AG04450 (cell line): ENCODE measurements at regions not wholly inside any gene's neighbourhood (a gene's known extent, or its start where the extent isn't known, plus 50 kb on each side); places are given as distances from the start of the nearest gene placed in this dataset.

Experiments used
- CTCF ChIA-PET: fragments of 300-600, 350-600 bp; formaldehyde crosslinking; extraction: SDS; loops from one replicate; lab custom pipeline; 2022; ENCODE audit warnings: antibody characterized with exemption, inconsistent platforms; lab: Charles Lee
- POLR2A ChIA-PET: fragments of 350-600 bp; formaldehyde crosslinking; extraction: SDS; loops from one replicate; lab custom pipeline; 2021; ENCODE audit warnings: antibody characterized with exemption, inconsistent platforms; lab: Yijun Ruan, JAX
- DNase-seq: peaks from one replicate; pipeline ENCODE4 v3.0.0-alpha.2; 2011; ENCODE audit warnings: low read depth, low spot score
- H3K27ac ChIP-seq: one replicate; pipeline ENCODE4 v1.5.1; 2012; ENCODE audit warnings: low read depth, low read length, control low read depth
- H3K27me3 ChIP-seq: one replicate; pipeline ENCODE4 v1.6.0; 2012; ENCODE audit warnings: low read length; ENCODE audit not compliant: control insufficient read depth, insufficient read depth
- H3K4me3 ChIP-seq: 2 replicates; pipeline ENCODE4 v1.5.1; 2011; ENCODE audit warnings: mild to moderate bottlenecking, low read depth, low read length, control low read depth
- H3K9me3 ChIP-seq: 2 replicates; pipeline ENCODE4 v1.5.1; 2012; ENCODE audit warnings: low read length; ENCODE audit not compliant: control insufficient read depth, insufficient read depth
- TF ChIP-seq, protein P1 (sequence below): IDR thresholded peaks from 2 replicates; pipeline ENCODE4 v1.5.1; 2011; ENCODE audit warnings: low read depth, low read length, control low read depth, inconsistent platforms

DNA sequence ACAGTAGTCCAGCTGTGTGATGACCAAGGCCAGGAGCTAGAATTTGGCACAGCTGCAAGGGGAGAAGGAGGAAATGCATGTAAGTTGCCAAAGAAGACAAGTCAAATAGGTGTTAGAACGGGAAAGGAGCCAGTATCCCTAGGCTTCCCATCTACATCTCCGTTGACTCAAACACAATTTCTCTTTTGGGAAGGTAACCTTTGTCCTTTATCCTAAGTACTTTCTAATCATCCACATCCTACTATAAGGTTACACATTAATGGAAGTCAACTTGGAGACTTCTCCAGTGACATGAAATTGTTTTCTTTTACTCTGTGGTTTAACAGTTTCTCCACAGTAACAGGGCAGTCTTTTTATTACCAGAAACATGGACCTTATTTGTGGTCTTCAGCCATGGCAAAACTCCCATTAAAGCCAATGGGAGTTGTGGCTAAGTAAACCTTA is 620.0 kb downstream of the ANKRD50 start:
- TF ChIP-seq, protein P1, sequence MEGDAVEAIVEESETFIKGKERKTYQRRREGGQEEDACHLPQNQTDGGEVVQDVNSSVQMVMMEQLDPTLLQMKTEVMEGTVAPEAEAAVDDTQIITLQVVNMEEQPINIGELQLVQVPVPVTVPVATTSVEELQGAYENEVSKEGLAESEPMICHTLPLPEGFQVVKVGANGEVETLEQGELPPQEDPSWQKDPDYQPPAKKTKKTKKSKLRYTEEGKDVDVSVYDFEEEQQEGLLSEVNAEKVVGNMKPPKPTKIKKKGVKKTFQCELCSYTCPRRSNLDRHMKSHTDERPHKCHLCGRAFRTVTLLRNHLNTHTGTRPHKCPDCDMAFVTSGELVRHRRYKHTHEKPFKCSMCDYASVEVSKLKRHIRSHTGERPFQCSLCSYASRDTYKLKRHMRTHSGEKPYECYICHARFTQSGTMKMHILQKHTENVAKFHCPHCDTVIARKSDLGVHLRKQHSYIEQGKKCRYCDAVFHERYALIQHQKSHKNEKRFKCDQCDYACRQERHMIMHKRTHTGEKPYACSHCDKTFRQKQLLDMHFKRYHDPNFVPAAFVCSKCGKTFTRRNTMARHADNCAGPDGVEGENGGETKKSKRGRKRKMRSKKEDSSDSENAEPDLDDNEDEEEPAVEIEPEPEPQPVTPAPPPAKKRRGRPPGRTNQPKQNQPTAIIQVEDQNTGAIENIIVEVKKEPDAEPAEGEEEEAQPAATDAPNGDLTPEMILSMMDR: no peak
- ChIA-PET CTCF (no interaction called here), POLR2A (no interaction called here)
- no peak for DNase-seq
- Histone ChIP-seq H3K27ac (no peak overlapping the region), H3K9me3 (no peaks in the 10 kb centered on the region), H3K27me3 (no peaks in the 10 kb centered on the region), H3K4me3 (no peak overlapping the region)

DNA sequence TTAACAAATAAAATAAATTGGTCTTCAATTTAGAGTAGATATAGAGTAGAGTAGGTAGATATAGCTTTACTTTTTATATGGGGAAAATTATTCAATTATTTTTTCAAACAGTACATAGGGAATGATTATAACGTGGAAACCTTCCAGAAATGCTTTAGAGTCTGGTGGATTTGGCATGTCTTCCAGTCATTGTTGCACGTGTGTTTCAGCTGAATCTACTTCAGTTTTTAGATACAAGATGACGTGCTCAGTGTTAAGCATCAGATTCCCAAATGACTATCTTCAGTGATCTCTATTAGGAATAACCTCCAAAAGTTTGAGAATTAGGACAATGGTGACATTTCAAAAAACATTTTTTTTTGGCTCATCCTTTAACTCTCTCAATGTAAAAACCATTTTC is 616.9 kb downstream of the ANKRD50 start:
- CTCF ChIA-PET: no interaction called here
- no peak for DNase-seq
- TF ChIP-seq, protein P1: no peak
- Histone ChIP-seq H3K27me3 (no peaks in the 10 kb centered on the region), H3K27ac (no peak overlapping the region), H3K4me3 (no peak overlapping the region), H3K9me3 (no peaks in the 10 kb centered on the region)
- POLR2A ChIA-PET: no interaction called here

DNA sequence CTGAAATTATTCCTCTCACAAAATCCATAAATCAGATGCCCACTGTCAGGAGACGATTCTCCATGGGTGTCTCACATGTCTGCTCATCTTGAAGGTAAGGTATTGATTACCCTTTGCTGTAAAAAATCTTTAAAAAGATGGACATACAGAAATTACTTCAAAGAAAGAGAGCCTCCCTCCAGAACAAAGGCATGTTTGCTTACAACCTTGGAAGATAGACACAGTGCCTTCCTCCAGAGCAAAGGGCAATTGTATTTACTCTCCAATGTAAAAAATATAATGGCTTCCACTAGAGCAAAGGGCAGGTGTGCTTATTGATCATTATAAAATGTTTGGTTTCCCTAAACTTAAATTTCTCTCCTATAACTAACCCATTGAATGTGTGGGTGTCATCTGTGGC is 616.2 kb downstream of the ANKRD50 start:
- ChIA-PET POLR2A (no interaction called here), CTCF (no interaction called here)
- no peaks in the 10 kb centered on the region for H3K9me3 ChIP-seq

DNA sequence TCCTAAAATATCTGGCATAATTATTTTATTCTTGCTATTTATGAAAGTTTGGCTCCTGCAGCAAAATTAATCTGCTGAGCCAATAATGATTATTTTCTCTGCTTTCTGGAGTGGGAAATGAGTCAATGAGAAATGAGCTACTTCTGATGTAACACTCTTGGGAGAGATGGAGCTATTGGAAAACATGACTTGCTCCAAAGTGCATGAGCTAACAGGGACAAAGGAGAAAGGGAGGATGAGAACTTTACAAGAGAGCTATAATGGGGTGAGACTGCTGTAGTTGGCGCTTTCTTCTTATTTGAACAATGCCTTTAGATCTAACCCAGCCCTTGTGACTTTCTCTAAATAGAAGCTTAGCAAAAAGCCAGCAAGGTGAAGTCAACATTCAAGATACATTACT is 615.1 kb downstream of the ANKRD50 start:
- no peak overlapping the region for H3K4me3 ChIP-seq
- no peak for DNase-seq
- no peaks in the 10 kb centered on the region for H3K9me3 ChIP-seq
- no peak overlapping the region for H3K27ac ChIP-seq
- no peaks in the 10 kb centered on the region for H3K27me3 ChIP-seq
- CTCF ChIA-PET: interaction anchor here (0.8 kb wide), 1 partner anchor 11 kb away, joined by 3 read pairs; no protein-coding TSS in a partner anchor
- TF ChIP-seq, protein P1: no peak
- POLR2A ChIA-PET: no interaction called here

More for the DNA sequence above, 616.2 kb downstream of the ANKRD50 start:
- Histone ChIP-seq H3K4me3 (no peak overlapping the region), H3K27ac (no peak overlapping the region), H3K27me3 (no peaks in the 10 kb centered on the region)
- TF ChIP-seq, protein P1: no peak
- no peak for DNase-seq

DNA sequence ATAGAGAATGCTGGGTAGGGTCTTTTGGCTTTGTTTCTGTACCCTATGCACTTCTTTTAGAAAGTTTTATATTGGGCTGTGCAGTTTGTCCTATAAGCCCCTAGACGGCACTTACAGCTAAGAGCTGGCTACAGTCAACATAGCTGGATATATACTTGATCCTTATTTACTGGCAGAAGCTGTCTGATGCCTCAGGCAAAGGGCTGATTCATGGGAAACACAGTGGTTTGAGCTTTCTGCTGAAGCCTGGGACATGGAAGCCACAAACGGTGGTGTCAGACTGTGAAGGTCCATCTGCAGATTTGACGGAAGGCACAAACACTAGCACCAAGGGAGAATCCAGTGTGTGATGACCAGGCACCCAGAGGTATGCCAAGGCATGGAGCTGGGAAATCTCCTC is 608.4 kb downstream of the ANKRD50 start:
- no peaks in the 10 kb centered on the region for H3K27me3 ChIP-seq
- CTCF ChIA-PET: no interaction called here
- POLR2A ChIA-PET: interaction anchor here (0.5 kb wide), 1 partner anchor 1577 kb away, joined by 3 read pairs; no protein-coding TSS in a partner anchor
- TF ChIP-seq, protein P1: no peak
- H3K9me3 ChIP-seq: no peaks in the 10 kb centered on the region
- no peak for DNase-seq
- H3K4me3 ChIP-seq: no peak overlapping the region
- H3K27ac ChIP-seq: no peak overlapping the region
